GM18502 (cell line): ENCODE measurements at regions not wholly inside any gene's neighbourhood (a gene's known extent, or its start where the extent isn't known, plus 50 kb on each side); places are given as distances from the start of the nearest gene placed in this dataset.

Experiments used
- ATAC-seq: cut with Tn5 transposase; IDR thresholded peaks from one replicate; pipeline ENCODE4 v1.9.1; 2021; ENCODE audit warnings: mild to moderate bottlenecking; ENCODE audit not compliant: unreplicated experiment, poor library complexity

DNA sequence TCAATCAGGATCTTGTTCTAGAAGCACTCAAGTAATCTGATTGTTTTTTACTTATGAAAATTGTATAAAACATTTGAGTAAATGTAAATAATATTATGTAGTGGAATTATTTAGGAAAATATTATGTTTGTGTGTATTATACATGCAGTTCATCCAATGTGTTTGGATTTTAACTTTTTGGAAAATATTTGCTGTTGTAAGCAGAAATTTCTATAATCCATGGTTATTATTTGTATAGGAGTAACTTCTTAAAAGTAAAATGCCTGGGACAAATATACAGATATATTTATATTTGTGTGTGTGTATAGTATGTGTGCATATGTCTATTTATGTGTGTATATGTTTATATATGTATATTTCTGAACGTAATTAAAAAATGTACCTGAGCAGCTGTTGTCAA lies 1394.6 kb upstream of the AGA start:
- ATAC-seq: no peak

DNA sequence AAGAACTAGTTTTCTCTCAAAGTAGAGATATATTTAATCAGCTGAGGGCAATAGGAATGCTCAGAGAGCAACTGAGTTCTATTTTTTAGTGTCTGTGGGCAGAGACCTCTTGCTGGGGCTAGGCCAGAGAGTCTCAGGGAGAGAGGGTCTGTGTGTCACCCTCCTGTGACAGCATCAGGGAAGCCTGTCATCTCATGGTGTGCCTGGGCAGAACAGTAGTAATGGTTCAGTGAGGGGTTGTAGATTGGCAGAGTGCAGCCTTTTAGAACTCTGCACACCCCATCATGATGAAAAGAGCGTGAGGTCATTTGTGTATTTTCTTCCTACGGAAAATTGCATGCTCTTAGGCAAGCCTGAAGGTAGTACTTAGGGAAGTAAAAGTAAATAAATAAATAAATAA lies 1396.5 kb upstream of the AGA start:
- ATAC-seq: no peak

DNA sequence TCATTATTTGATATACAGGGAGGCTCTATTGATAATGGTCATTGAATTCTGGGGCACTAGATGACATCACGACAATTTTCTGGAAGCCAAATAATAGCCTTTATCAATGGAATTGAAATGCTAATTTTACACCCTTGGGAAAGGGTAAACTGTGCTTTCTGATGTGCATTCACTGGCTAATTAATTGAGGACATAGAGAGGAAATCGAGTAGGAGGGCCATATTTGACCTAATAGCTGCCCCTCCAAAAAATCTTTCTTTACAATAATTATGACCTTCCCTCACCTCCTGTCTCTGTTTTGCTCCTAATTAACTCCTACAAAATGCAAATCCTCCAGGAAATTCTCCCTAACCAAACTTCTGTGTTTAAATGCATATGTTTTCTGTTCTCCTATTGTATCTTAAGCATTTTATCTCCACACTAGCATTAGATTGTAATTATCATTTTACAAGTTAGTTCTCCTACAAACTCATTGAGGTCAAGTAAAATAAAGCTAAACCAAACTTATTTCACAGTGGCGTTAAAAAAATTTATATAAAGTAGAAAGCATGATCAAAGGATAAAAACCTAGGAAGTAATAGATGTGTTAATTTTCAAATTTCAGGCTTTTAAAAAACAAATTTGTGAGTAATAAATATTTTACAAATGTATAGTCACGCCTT lies 1414.0 kb upstream of the AGA start:
- ATAC-seq: no peak

DNA sequence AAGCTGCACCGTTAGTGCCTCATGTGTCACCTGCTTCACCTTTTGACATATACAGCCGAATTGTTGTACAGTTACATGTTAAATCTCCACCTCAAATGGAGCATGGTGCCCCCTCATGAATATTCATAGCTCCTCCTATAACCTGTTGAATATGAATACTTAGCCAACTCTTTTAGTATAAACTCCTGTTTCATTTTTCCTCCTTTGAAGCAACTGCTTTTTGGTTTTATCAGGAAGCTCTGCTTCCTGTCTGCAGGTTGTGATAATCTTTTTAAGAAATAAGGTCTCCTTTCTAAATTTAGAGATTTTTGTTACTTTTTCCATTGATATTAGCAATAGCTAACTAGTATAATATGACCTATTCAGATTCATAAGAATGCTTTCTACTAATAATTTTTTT lies 1429.2 kb upstream of the AGA start:
- ATAC-seq: no peak

DNA sequence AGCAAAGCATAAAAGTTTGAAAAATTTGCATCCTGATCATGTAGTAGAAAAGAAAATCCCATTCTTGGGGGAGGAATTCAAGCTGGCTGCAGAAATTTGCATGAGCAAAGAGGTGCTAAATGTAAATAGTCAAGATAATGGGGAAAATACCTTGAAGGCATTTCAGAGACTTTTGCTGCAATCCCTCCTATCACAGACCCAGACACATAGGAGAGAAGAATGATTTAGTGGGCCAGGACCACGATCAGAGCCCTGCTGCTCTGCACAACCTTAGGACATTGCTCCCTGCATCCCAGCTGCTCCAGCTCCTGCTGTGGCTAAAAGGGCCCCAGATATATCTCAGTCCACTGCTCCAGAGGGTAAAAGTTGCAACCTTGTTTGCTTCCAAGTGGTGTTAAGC lies 1439.7 kb upstream of the AGA start:
- ATAC-seq: no peak

DNA sequence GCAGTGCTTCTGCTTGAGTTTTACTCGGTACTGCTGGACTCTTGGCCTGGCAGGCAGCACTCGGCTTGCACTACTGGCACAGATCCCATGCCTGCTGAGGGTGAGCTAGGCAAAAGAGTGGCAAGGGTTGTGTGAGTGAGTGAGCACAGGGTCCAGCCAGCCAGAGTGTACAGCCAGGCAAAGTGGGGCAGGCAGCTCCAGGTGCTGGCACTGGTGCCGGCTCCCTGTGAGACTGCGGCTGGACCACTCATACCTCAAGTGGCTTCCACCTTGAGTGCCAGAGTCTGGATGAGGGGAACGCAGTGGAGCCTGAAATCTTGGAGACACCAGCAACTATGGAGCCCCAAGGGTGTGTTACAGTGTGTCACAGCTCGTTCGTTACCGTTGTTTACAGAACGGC lies 1451.9 kb upstream of the AGA start:
- no peak for ATAC-seq

DNA sequence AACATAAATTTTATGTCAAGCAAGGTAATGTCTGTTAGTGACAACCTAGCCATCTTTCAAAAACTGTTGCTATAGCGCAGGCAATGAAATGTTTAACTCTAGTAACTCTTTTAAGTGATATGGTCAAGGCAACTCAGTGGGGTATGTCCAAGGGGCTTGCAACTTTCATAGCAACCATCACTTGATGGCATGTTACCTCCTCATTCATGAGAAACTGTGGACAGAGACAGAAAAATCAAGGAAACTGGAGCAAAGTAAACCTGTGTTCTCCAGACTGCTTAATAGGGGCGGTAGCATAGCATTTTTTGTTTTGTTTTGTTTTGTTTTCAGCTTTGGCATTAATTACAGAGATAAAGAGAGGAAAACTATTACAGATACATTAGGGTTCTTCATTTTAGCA lies 1456.8 kb upstream of the AGA start:
- ATAC-seq: no peak

DNA sequence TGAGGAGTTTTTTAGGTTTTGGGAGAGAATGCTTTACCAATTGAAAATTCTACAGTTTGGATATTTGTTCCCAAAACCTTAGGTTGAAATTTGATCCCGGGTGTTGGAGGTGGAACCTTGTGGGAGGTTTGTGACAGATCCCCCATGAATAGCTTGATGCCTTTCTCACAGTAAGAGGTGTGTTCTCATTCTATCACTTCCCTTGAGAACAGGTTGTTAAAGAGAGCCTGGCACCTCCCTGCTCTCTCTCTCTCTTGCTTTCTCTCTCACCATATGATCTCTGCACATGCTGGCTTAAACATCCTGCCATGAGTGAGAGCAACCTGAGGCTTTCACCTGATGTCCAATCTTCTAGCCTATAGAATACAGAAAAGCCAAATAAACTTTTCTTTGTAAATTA lies 1475.5 kb upstream of the AGA start:
- ATAC-seq: no peak

DNA sequence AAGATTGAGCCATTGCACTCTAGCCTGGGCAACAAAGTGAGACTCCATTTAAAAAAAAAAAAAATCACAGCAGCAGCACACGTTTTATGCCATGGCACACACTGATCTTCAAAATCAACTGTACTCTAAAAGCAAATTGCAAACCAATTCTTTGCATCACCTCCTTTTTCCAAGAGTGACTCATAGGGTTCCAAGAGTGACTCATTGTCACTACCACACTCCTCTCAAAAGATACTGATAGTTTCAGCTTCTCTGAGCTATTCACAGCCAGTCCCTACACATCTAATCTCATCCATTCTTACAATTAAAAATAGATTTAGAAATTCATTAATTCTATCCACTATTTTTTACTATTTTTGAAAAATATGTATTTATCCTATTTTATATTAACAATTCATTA lies 1494.9 kb upstream of the AGA start:
- no peak for ATAC-seq

DNA sequence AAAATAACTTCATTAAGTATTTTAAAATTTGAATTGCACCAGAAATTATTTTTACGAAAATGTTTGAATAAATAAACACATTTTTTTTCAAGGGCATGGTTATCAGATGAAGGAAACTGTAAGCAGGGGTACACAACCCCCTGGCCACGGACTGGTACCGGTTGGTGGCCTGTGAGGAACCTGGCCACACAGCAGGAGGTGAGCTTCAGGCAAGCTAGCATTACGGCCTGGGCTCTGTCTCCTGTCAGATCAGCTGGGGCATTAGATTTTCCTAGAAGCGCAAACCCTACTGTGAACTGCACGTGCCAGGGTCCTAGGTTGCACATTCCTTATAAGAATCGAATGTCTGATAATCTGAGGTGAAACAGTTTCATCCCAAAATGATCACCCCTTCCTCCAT lies 1499.7 kb upstream of the AGA start:
- no peak for ATAC-seq

DNA sequence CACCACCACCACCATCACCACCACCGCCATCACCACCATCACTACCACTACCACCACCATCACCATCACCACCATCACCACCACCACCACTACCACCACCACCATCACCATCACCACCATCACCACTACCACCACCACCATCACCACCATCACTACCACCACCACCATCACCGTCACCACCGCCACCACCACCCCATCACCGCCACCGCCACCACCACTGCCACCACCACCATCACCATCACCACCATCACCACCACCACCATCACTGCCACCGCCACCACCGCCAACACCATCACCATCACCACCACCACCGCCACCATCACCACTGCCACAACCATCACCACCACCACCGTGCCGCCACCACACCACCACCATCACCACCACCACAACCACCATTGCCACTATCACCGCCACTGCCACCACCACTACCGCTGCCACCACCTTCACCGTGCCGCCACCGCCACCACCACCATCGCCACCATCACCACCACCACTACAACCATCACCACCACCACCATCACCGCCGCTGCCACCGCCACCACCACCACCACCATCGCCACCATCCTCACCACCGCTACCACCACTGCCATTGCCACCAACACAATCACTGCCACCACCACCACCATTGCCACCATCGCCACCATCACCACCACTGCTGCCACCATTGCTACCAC lies 1511.3 kb upstream of the AGA start:
- ATAC-seq: no peak

DNA sequence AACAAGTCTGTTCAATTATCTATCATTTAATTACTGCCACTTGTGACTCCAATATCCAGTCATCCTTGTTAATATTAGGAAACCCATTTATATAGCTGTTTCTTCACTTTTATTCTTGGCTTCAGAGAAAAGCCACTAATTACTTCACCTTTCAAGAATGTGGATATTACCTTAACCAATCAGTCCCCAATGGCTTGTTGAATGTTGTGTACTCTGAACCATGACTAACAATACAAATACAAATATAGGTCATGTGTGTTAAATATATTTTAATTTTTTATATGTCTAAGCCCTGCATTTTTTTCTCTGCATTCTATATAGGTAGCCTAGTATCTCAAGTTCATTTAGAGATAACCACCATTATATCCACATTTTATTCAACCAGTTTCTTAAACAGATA lies 1513.4 kb upstream of the AGA start:
- ATAC-seq: no peak

DNA sequence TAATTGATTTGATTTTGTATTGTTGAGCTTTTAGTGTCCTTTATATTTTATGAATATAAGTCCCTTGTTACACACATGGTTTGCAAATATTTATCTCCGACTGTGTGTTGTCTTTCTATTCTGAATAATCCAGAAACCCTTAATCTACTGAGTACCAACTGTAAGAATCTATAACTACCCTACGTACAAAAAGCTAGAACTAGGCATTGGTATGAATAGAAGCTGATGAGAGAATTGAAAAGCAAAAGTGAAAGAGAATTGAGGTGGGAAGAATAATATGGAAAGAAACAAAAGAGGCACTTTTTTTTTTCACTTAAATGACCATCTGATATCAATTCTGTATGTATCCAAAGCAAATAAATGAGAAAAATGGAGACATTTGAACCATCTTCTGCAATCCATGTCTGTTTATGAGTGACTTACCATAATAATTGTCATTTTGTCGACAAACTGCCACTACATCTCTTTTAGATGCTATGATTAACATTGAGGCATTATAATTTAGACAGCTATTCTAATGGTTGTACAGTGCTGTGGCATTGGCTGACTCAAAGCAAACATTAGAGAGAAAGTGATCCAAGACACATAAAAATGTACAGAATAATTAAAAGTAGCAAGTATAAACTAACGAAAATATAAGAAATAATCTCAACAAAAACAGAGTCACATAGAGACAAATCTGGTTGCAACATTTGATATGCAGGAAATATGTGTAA lies 1516.6 kb upstream of the AGA start:
- no peak for ATAC-seq

DNA sequence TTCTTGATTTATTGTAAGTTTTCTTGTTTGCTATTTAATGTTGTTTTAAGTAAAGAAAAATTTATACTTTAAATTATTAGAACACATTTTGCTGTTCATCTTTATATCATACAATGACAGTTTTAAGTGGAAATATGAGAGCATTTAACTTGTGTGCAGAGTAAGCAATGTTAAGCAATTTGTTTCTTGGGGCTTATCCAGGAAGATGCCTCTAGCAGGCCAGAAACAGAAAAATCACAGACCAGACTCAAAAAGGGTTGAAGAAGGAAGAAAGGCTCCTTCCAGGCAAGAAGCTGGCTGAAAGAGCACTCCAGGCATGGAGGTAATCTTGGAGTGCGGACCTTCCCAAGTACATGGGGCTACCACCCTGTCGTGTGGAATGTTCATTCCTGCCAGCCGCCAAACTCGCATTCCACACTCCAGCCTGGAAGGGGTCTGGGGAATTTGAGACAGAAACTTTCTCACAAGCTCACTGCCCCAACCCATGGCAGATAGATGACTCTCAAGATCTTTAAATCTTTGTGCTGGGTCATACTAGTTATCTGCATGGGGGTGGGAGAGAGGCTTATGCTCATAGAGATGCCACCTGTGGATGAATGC lies 1521.3 kb upstream of the AGA start:
- no peak for ATAC-seq

DNA sequence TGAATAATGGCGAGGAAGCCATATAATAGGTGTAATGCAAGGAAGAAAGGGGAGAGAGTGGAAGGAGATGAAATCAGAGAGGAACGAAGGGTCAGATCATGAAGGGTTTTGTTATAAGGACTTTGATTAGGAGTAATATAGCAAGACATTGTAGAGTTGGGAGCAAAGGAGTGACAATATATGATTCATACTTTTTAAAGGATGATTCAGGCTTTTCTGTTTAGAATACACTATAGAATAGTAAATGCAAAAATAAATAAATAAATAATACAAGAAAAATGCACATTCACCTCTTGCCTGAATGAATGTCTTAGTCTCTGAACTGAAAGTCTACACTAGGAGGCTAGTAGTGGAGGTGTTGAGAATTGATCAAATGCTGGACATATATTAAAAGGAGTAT lies 1524.4 kb upstream of the AGA start:
- ATAC-seq: no peak

DNA sequence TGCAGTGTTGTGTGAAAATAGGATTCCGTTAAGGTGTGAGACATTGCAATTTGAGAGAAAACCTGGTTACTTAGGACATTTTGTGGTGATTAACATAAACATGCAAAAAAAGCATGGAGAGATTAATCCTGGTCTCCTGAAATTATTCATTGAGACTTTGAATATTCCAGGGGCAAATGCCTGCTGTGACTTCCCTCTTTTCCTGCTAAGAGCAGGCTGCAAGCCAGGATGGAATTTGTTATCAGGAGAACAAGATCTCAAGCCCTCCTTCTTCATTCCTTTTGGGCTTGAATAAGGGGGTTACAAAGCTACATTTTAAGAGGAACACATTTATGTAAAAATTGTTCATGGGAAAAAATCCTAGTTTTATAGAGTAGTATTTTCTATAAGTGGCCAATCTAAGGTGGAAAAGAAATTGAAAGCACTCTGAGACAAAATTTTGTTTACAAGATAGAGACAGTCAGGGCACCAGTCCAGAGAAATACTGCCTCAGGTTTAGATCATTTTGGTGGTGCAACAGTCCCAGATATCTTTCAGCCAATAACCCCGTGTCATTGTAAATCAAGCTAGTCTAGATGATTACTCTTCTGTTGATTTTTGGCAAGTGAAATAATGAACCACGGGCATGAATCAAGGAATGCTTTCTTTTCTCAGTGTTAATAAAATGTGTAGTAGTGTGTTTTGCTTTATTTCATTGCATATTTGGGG lies 1528.3 kb upstream of the AGA start:
- no peak for ATAC-seq

DNA sequence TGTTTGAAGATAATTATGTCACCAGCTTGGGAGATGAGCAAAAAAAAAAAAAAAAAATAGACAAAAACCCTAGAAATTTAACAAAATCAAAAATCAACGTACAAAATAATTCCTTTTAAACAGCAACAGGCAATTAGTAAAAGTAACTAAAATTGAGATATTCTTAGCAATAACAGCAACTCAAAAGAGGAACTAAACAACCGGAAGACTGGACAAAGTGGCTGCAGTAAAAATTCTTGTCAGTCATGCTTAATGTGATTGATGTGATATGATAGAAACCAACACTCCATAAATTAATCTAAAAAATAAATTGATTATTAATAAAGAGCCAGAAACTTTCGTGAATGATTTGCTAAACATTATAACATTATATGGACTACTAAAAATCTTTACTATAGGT lies 1534.6 kb upstream of the AGA start:
- ATAC-seq: no peak

DNA sequence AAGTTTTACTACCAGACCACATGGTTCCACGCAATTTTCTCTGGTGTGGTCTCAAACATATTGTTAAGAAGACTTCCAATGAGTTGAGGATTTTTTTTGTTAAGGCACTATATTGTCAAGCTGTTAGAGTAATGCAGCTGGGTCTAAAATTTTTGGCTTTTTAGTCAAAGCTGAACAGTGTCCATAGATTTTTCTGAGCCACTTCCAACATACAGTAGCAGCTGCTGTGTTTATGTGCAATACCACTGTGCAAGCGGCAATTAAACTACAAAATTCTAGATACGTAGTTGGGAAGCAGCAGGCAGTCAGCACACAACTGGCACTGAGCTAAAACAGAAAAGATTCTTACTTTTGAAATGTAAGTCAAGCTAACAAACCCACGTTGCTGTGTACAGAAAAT lies 1551.1 kb upstream of the AGA start:
- ATAC-seq: no peak

DNA sequence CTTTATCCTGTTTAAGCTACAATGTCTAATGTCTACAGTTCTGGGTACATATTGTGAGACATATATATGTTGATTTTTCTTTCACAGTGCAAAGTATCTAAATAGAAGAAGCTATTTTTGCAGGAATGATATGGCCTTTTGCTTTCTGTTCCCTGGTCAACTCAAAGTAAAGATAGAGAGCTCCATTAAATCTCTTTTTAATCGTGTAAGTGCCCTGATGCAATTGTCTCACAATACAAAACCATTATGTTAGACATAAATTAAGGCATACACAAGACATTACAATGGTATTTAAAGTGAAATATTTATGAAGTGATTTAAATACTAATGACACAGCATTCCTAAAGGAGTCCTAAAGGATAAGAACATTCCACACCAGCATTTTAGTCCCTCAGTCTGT lies 1559.7 kb upstream of the AGA start:
- ATAC-seq: no peak

DNA sequence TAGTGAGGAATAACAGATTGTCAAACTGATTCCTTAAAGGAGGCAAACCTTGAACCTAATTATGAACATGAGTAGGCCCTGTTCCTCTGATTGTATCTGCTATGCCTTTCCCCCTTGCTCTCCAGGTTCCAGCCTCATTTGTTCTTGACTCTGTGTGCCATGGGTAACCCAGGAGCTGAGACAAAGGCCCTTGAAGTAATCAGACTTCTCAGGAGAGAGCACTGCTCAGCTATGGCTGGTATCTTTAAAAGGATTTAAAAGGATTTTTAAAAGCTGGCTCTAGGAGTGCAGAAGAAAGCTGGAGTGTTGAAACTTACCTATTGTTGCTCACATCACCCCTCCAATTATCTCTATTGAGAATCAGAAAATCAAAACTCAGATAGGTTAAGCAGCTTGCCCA lies 1565.5 kb upstream of the AGA start:
- no peak for ATAC-seq

DNA sequence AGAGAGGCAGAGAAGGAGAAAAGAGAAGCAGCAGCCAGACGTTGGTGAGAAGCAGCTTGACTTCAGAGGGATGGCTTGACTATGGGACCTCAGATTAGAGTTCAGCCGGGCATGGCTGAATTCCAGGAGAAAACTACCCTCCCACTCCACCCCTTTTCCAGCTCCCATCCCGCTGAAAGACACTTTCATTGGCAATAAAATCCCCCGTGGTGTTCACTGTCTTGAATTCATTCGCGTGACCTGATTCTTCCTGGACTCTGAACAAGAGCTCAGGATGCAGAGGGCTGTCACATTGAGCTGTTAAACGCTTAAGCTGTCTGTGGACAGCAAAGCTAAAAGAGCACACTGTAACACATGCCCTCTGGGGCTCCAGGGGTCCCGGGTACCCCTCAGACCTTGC lies 1575.3 kb upstream of the AGA start:
- ATAC-seq: no peak
